ENCODE measurements at regions not wholly inside any gene's neighbourhood (a gene's known extent, or its start where the extent isn't known, plus 50 kb on each side); places are given as distances from the start of the nearest gene placed in this dataset.

- no peak for TF ChIP-seq CTCF (IDR thresholded peaks at IDR 0.05)
- TF ChIP-seq POLR2A (IDR thresholded peaks at IDR 0.05): no peak
Observed at GRCh38 chr21:16910435-16911165, 602.2 kb upstream of the CXADR start.
